ENCODE measurements at regions not wholly inside any gene's neighbourhood (a gene's known extent, or its start where the extent isn't known, plus 50 kb on each side); places are given as distances from the start of the nearest gene placed in this dataset.

GRCh38 chr13:85228692-85229091 is 570.5 kb downstream of the SLITRK6 start:
- Histone ChIP-seq H3K27me3 (ENCODE audit: insufficient read depth, low read length) (no peaks in the 10 kb centered on the region), H3K4me1 (ENCODE audit: insufficient read depth, low read length) (no peaks in the 10 kb centered on the region), H3K9me3 (ENCODE audit: control insufficient read depth in 1 of 2, low read length in 2 of 2) (no peaks in the 10 kb centered on the region), H3K36me3 (ENCODE audit: insufficient read depth, low read length) (no peaks in the 10 kb centered on the region), H3K27ac (ENCODE audit: low read depth, low read length) (no peak overlapping the region), H3K4me3 (ENCODE audit: low read length in 2 of 2) (no peak overlapping the region)
- Mint-ChIP-seq H3K27ac (no peak overlapping the region), H3K9me3 (peaks cover 0 to 6% (median 2%) of the 10 kb centered on the region in 8 donors), H3K4me3 (no peak overlapping the region), H3K4me1 (no peaks in the 10 kb centered on the region), H3K36me3 (no peaks in the 10 kb centered on the region), H3K27me3 (no peaks in the 10 kb centered on the region)
- ChIA-PET CTCF (ENCODE audit: partially characterized antibody) (no interaction called here), POLR2A (ENCODE audit: partially characterized antibody) (no interaction called here)
- DNase-seq = no peak
- intact Hi-C loops (cut with micrococcal nuclease) = no loop called here

GRCh38 chr13:85223883-85224656 is 575.1 kb downstream of the SLITRK6 start:
- Mint-ChIP-seq H3K4me1 (no peaks in the 10 kb centered on the region), H3K36me3 (no peaks in the 10 kb centered on the region), H3K4me3 (no peak overlapping the region), H3K27me3 (no peaks in the 10 kb centered on the region), H3K9me3 (peaks cover 0 to 9% (median 6%) of the 10 kb centered on the region in 8 donors), H3K27ac (no peak overlapping the region)
- Histone ChIP-seq H3K9me3 (ENCODE audit: control insufficient read depth in 1 of 2, low read length in 2 of 2) (no peaks in the 10 kb centered on the region), H3K4me3 (ENCODE audit: low read length in 2 of 2) (no peak overlapping the region), H3K36me3 (ENCODE audit: insufficient read depth, low read length) (no peaks in the 10 kb centered on the region), H3K27ac (ENCODE audit: low read depth, low read length) (no peak overlapping the region), H3K27me3 (ENCODE audit: insufficient read depth, low read length) (no peaks in the 10 kb centered on the region), H3K4me1 (ENCODE audit: insufficient read depth, low read length) (no peaks in the 10 kb centered on the region)
- no peak for DNase-seq
- POLR2A ChIA-PET (ENCODE audit: partially characterized antibody) = no interaction called here
- CTCF ChIA-PET (ENCODE audit: partially characterized antibody) = no interaction called here
- intact Hi-C loops (cut with micrococcal nuclease) = no loop called here

- Mint-ChIP-seq H3K4me3 (no peak overlapping the region), H3K4me1 (no peaks in the 10 kb centered on the region), H3K36me3 (no peaks in the 10 kb centered on the region), H3K9me3 (peaks cover 0 to 10% (median 7%) of the 10 kb centered on the region in 8 donors), H3K27ac (no peak overlapping the region), H3K27me3 (no peaks in the 10 kb centered on the region)
- H3K4me1 ChIP-seq (ENCODE audit: insufficient read depth, low read length) = no peaks in the 10 kb centered on the region
- intact Hi-C loops (cut with micrococcal nuclease) = no loop called here
- POLR2A ChIA-PET (ENCODE audit: partially characterized antibody) = no interaction called here
- no peak overlapping the region for H3K27ac ChIP-seq (ENCODE audit: low read depth, low read length)
- DNase-seq = no peak
- no peaks in the 10 kb centered on the region for H3K27me3 ChIP-seq (ENCODE audit: insufficient read depth, low read length)
- CTCF ChIA-PET (ENCODE audit: partially characterized antibody) = no interaction called here
- H3K9me3 ChIP-seq (ENCODE audit: control insufficient read depth in 1 of 2, low read length in 2 of 2) = no peaks in the 10 kb centered on the region
- no peak overlapping the region for H3K4me3 ChIP-seq (ENCODE audit: low read length in 2 of 2)
- H3K36me3 ChIP-seq (ENCODE audit: insufficient read depth, low read length) = no peaks in the 10 kb centered on the region
Measured at GRCh38 chr13:85216576-85216975, 582.6 kb downstream of the SLITRK6 start.

GRCh38 chr13:85212692-85213091 is 586.5 kb downstream of the SLITRK6 start:
- no peak for DNase-seq
- POLR2A ChIA-PET (ENCODE audit: partially characterized antibody) = no interaction called here
- no peak overlapping the region for H3K4me3 ChIP-seq (ENCODE audit: low read length in 2 of 2)
- CTCF ChIA-PET (ENCODE audit: partially characterized antibody) = no interaction called here
- no peaks in the 10 kb centered on the region for H3K27me3 ChIP-seq (ENCODE audit: insufficient read depth, low read length)
- intact Hi-C loops (cut with micrococcal nuclease) = no loop called here
- H3K36me3 Mint-ChIP-seq = no peaks in the 10 kb centered on the region
- no peaks in the 10 kb centered on the region for H3K36me3 ChIP-seq (ENCODE audit: insufficient read depth, low read length)
- peaks cover 0 to 7% (median 3%) of the 10 kb centered on the region in 8 donors for H3K9me3 Mint-ChIP-seq
- no peaks in the 10 kb centered on the region for H3K27me3 Mint-ChIP-seq
- no peak overlapping the region for H3K4me3 Mint-ChIP-seq
- no peaks in the 10 kb centered on the region for H3K4me1 ChIP-seq (ENCODE audit: insufficient read depth, low read length)
- H3K27ac Mint-ChIP-seq = no peak overlapping the region
- no peaks in the 10 kb centered on the region for H3K4me1 Mint-ChIP-seq
- H3K9me3 ChIP-seq (ENCODE audit: control insufficient read depth in 1 of 2, low read length in 2 of 2) = peaks cover 0 to 4% of the 10 kb centered on the region in 2 donors
- H3K27ac ChIP-seq (ENCODE audit: low read depth, low read length) = no peak overlapping the region

GRCh38 chr13:85204668-85205344 is 594.4 kb downstream of the SLITRK6 start:
- intact Hi-C loops (cut with micrococcal nuclease) = no loop called here
- Mint-ChIP-seq H3K27me3 (no peaks in the 10 kb centered on the region), H3K9me3 (peaks cover 2 to 18% (median 5%) of the 10 kb centered on the region in 8 donors), H3K4me3 (no peak overlapping the region), H3K4me1 (no peaks in the 10 kb centered on the region), H3K27ac (no peak overlapping the region), H3K36me3 (no peaks in the 10 kb centered on the region)
- CTCF ChIA-PET (ENCODE audit: partially characterized antibody) = no interaction called here
- Histone ChIP-seq H3K4me3 (ENCODE audit: low read length in 2 of 2) (no peak overlapping the region), H3K9me3 (ENCODE audit: control insufficient read depth in 1 of 2, low read length in 2 of 2) (peaks cover 0 to 4% of the 10 kb centered on the region in 2 donors), H3K27ac (ENCODE audit: low read depth, low read length) (no peak overlapping the region), H3K36me3 (ENCODE audit: insufficient read depth, low read length) (no peaks in the 10 kb centered on the region), H3K27me3 (ENCODE audit: insufficient read depth, low read length) (no peaks in the 10 kb centered on the region), H3K4me1 (ENCODE audit: insufficient read depth, low read length) (no peaks in the 10 kb centered on the region)
- no peak for DNase-seq
- POLR2A ChIA-PET (ENCODE audit: partially characterized antibody) = no interaction called here

- POLR2A ChIA-PET (ENCODE audit: partially characterized antibody) = no interaction called here
- intact Hi-C loops (cut with micrococcal nuclease) = no loop called here
- no peaks in the 10 kb centered on the region for H3K4me1 ChIP-seq (ENCODE audit: insufficient read depth, low read length)
- Mint-ChIP-seq H3K36me3 (no peaks in the 10 kb centered on the region), H3K27ac (no peak overlapping the region), H3K4me3 (no peak overlapping the region), H3K9me3 (peaks cover 0 to 14% (median 3%) of the 10 kb centered on the region in 8 donors), H3K4me1 (no peaks in the 10 kb centered on the region), H3K27me3 (no peaks in the 10 kb centered on the region)
- H3K4me3 ChIP-seq (ENCODE audit: low read length in 2 of 2) = no peak overlapping the region
- H3K36me3 ChIP-seq (ENCODE audit: insufficient read depth, low read length) = no peaks in the 10 kb centered on the region
- no peak overlapping the region for H3K27ac ChIP-seq (ENCODE audit: low read depth, low read length)
- CTCF ChIA-PET (ENCODE audit: partially characterized antibody) = no interaction called here
- DNase-seq = no peak
- no peaks in the 10 kb centered on the region for H3K9me3 ChIP-seq (ENCODE audit: control insufficient read depth in 1 of 2, low read length in 2 of 2)
- H3K27me3 ChIP-seq (ENCODE audit: insufficient read depth, low read length) = no peaks in the 10 kb centered on the region
Measured at GRCh38 chr13:85197431-85197830, 601.8 kb downstream of the SLITRK6 start.

GRCh38 chr13:85194482-85194881 is 604.7 kb downstream of the SLITRK6 start:
- H3K4me1 Mint-ChIP-seq = no peaks in the 10 kb centered on the region
- H3K27me3 Mint-ChIP-seq = no peaks in the 10 kb centered on the region
- Histone ChIP-seq H3K4me1 (ENCODE audit: insufficient read depth, low read length) (no peaks in the 10 kb centered on the region), H3K9me3 (ENCODE audit: control insufficient read depth in 1 of 2, low read length in 2 of 2) (no peaks in the 10 kb centered on the region), H3K27me3 (ENCODE audit: insufficient read depth, low read length) (no peaks in the 10 kb centered on the region), H3K27ac (ENCODE audit: low read depth, low read length) (no peak overlapping the region), H3K36me3 (ENCODE audit: insufficient read depth, low read length) (no peaks in the 10 kb centered on the region), H3K4me3 (ENCODE audit: low read length in 2 of 2) (no peak overlapping the region)
- H3K36me3 Mint-ChIP-seq = no peaks in the 10 kb centered on the region
- no peak overlapping the region for H3K27ac Mint-ChIP-seq
- no peak overlapping the region for H3K4me3 Mint-ChIP-seq
- CTCF ChIA-PET (ENCODE audit: partially characterized antibody) = no interaction called here
- POLR2A ChIA-PET (ENCODE audit: partially characterized antibody) = no interaction called here
- intact Hi-C loops (cut with micrococcal nuclease) = no loop called here
- no peak for DNase-seq
- peaks cover 0 to 10% (median 3%) of the 10 kb centered on the region in 8 donors for H3K9me3 Mint-ChIP-seq
